Activated gamma-delta T cell treated with anti-CD3 and anti-CD28 coated beads, Interleukin-2, amount 50 U/mL, for 16 hours (primary cell): ENCODE measurements at regions not wholly inside any gene's neighbourhood (a gene's known extent, or its start where the extent isn't known, plus 50 kb on each side); places are given as distances from the start of the nearest gene placed in this dataset.

Experiments used
- DNase-seq: peaks from one replicate; pipeline ENCODE4 v3.0.0-alpha.2; 2020; ENCODE audit warnings: low read depth

- no peak for DNase-seq
Measured at GRCh38 chr12:92614502-92614901, 88.3 kb upstream of the PLEKHG7 start.

- no peak for DNase-seq
Measured at GRCh38 chr12:92614001-92614400, 88.8 kb upstream of the PLEKHG7 start.

- DNase-seq, result no peak
Measured at GRCh38 chr12:92612611-92613010, 90.2 kb upstream of the PLEKHG7 start.

- no peak for DNase-seq
Measured at GRCh38 chr12:92608151-92609091, 94.4 kb upstream of the PLEKHG7 start.

GRCh38 chr12:92606956-92607355 is 95.8 kb upstream of the PLEKHG7 start:
- no peak for DNase-seq

GRCh38 chr12:92605621-92606170 is 97.1 kb upstream of the PLEKHG7 start:
- no peak for DNase-seq

- DNase-seq, result no peak
Measured at GRCh38 chr12:92604786-92605185, 98.0 kb upstream of the PLEKHG7 start.

- DNase-seq, result no peak
Measured at GRCh38 chr12:92603741-92604432, 98.9 kb upstream of the PLEKHG7 start.

GRCh38 chr12:92602930-92603623 is 99.7 kb upstream of the PLEKHG7 start:
- no peak for DNase-seq

GRCh38 chr12:92602476-92602875 is 100.3 kb upstream of the PLEKHG7 start:
- DNase-seq, result no peak

- no peak for DNase-seq
Measured at GRCh38 chr12:92601680-92602079, 101.1 kb upstream of the PLEKHG7 start.

- no peak for DNase-seq
Measured at GRCh38 chr12:92601176-92601575, 101.6 kb upstream of the PLEKHG7 start.

- no peak for DNase-seq
Measured at GRCh38 chr12:92600052-92600451, 102.7 kb upstream of the PLEKHG7 start.

GRCh38 chr12:92597997-92598396 is 104.8 kb upstream of the PLEKHG7 start:
- DNase-seq, result no peak

GRCh38 chr12:92597118-92597517 is 105.7 kb upstream of the PLEKHG7 start:
- no peak for DNase-seq

GRCh38 chr12:92596383-92596782 is 106.4 kb upstream of the PLEKHG7 start:
- no peak for DNase-seq

- DNase-seq, result no peak
Measured at GRCh38 chr12:92595663-92596062, 107.1 kb upstream of the PLEKHG7 start.

GRCh38 chr12:92593734-92594402 is 108.9 kb upstream of the PLEKHG7 start:
- peak; percentile 65 for DNase-seq

- DNase-seq, result no peak
Measured at GRCh38 chr12:92585115-92585727, 117.6 kb upstream of the PLEKHG7 start.

- no peak for DNase-seq
Measured at GRCh38 chr12:92583910-92584309, 118.9 kb upstream of the PLEKHG7 start.

- no peak for DNase-seq
Measured at GRCh38 chr12:92582893-92583292, 119.9 kb upstream of the PLEKHG7 start.
